IPS-18a (cell line): ENCODE measurements at regions not wholly inside any gene's neighbourhood (a gene's known extent, or its start where the extent isn't known, plus 50 kb on each side); places are given as distances from the start of the nearest gene placed in this dataset.

Experiments used
- H3K27ac ChIP-seq: one replicate; pipeline ENCODE4 v1.5.1; 2013; ENCODE audit warnings: low read length
- H3K27me3 ChIP-seq: one replicate; pipeline ENCODE4 v1.6.1; 2013; ENCODE audit warnings: mild to moderate bottlenecking, low read length; ENCODE audit not compliant: control insufficient read depth, insufficient read depth
- H3K36me3 ChIP-seq: one replicate; pipeline ENCODE4 v1.6.1; 2013; ENCODE audit warnings: low read depth, low read length; ENCODE audit not compliant: control insufficient read depth
- H3K4me1 ChIP-seq: one replicate; pipeline ENCODE4 v1.6.1; 2013; ENCODE audit warnings: low read depth, low read length; ENCODE audit not compliant: control insufficient read depth
- H3K4me3 ChIP-seq: one replicate; pipeline ENCODE4 v1.5.1; 2013; ENCODE audit warnings: low read length
- H3K9ac ChIP-seq: one replicate; pipeline ENCODE4 v1.6.1; 2013; ENCODE audit warnings: mild to moderate bottlenecking, low read length, moderate library complexity
- H3K9me3 ChIP-seq: one replicate; pipeline ENCODE4 v1.6.1; 2013; ENCODE audit warnings: low read depth, low read length; ENCODE audit not compliant: control insufficient read depth

DNA sequence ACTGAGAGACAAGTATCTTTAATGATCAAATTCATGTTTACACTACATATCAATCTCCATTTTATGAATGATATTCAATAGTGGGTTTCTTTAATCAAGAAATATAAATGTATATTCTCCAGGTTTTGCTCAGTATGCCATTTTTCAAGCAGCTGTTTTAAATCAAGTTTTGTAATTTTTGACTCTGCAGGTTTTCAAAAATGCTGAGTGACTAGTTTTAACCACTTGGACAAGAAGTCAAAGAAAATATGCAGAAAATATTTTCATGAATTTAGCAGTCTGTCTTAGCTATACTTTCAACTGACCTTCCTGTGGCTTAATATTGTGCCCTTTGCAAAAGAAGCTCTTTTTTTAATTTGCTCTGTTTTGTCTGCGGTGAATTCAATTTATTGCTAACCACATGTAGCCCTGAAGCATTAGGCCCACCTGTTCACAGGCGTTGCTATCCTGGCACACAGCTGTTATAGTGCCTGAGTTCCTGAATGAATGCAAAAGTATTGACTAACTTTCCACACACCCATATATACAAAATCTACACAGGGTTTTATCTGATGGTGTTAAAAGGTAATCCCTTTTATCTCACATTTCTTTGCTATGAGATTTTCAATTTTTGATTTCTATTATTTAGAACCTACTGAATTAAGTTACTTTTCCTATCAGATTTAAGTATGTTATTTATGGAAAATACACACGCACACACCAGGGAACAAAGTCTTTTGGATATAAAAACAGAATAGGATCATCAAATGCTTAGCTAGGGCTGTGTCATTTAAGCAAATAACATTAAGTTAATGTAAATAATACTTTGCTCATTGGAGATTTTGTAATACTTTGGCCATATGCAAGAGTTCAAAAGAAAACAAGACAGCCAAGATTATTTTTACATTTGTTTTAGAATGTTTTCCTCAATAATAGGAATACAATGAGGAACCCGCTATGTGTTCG lies 1166.1 kb upstream of the GBE1 start:
- H3K4me3 ChIP-seq, result no peak overlapping the region
- H3K27ac ChIP-seq, result no peak overlapping the region
- no peaks in the 10 kb centered on the region for H3K4me1 ChIP-seq

DNA sequence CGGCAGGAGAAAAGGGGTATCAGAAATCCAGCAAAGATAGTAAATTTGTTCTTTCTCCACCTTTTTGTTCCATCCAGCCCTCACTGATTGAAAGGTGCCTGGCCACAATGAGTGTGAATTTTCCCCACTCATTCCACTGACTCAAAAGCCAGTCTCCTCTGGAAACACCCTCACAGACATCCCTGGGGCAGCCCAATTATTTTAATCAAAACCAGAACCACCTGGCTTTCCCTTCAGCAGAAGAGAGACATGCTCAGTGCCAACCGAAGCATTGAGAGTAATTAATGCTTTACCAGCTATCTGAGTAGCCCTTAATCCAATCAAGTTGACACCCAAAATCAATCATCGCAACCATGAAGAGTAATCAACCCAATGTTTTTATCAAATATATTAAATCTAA lies 1129.6 kb upstream of the GBE1 start:
- Histone ChIP-seq H3K4me3 (no peak overlapping the region), H3K36me3 (no peaks in the 10 kb centered on the region), H3K27me3 (no peaks in the 10 kb centered on the region), H3K4me1 (peaks cover 4% of the 10 kb centered on the region), H3K9ac (no peak overlapping the region), H3K9me3 (no peaks in the 10 kb centered on the region), H3K27ac (no peak overlapping the region)

More for the DNA sequence above, 1166.1 kb upstream of the GBE1 start:
- Histone ChIP-seq H3K27me3 (no peaks in the 10 kb centered on the region), H3K9me3 (no peaks in the 10 kb centered on the region), H3K36me3 (no peaks in the 10 kb centered on the region), H3K9ac (no peak overlapping the region)

DNA sequence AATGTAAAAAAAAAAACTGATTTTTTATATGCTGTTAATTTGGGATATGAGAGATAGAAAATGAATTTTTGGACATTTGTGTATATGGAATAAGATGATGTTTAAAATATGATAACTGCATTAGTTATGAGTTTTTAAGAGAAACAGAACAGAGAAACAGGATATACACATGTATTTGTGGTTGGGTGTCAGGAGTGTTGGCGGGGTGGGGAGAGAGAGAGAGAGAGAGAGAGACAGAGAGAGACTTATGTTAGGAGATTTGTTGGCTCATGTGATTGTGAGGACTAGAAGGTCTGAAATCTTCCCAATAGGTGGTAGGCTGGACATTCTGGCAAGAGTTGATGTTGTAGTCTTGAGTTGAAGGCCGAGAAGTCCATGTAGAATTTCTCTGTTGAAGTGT lies 1121.6 kb upstream of the GBE1 start:
- Histone ChIP-seq H3K36me3 (no peaks in the 10 kb centered on the region), H3K9me3 (no peaks in the 10 kb centered on the region), H3K4me3 (no peak overlapping the region), H3K27ac (no peak overlapping the region), H3K9ac (no peak overlapping the region), H3K4me1 (no peaks in the 10 kb centered on the region), H3K27me3 (no peaks in the 10 kb centered on the region)

DNA sequence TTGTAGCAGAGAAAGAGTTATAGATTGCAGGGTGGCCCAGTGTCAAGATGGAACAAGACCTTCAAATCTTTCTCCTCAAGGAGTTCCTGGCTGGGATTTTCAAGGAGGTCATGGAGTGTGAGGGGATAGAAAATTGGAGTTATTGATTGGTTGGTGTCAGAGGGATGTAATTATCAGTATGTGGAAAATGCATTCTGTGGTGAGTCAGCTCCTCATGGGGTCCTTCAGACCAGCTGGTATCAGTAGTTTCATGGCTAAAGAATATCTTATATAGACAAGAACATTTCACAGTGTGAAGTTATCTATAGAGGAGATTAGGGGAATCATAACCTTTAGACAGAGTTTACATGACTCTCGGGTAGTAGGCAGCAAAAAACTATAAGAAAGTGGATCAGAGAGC lies 1114.0 kb upstream of the GBE1 start:
- no peak overlapping the region for H3K4me3 ChIP-seq
- peaks cover 6% of the 10 kb centered on the region for H3K4me1 ChIP-seq
- no peaks in the 10 kb centered on the region for H3K9me3 ChIP-seq
- H3K36me3 ChIP-seq, result no peaks in the 10 kb centered on the region
- no peak overlapping the region for H3K27ac ChIP-seq
- no peak overlapping the region for H3K9ac ChIP-seq
- H3K27me3 ChIP-seq, result no peaks in the 10 kb centered on the region

DNA sequence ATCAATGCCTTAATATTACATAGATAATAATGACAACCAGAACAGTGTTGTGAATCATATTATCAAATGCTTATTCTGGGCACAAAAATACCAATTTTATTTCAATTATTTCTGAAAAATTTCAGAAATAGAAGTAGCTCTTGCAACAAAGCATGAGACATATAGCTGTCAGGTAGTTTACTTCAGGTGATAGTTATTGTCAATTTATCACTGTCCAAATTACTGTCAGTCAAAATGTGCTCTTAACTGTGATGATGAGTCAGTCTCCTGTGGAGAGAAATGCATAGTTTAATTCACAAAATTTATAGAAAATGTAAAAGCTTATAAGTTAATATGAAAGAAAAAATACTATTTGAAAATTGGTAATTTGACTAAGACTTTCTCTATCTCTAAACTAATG lies 1078.4 kb upstream of the GBE1 start:
- H3K27me3 ChIP-seq, result no peaks in the 10 kb centered on the region
- no peak overlapping the region for H3K4me3 ChIP-seq
- no peak overlapping the region for H3K9ac ChIP-seq
- H3K27ac ChIP-seq, result no peak overlapping the region
- peaks cover 3% of the 10 kb centered on the region for H3K4me1 ChIP-seq
- no peaks in the 10 kb centered on the region for H3K9me3 ChIP-seq
- no peaks in the 10 kb centered on the region for H3K36me3 ChIP-seq

DNA sequence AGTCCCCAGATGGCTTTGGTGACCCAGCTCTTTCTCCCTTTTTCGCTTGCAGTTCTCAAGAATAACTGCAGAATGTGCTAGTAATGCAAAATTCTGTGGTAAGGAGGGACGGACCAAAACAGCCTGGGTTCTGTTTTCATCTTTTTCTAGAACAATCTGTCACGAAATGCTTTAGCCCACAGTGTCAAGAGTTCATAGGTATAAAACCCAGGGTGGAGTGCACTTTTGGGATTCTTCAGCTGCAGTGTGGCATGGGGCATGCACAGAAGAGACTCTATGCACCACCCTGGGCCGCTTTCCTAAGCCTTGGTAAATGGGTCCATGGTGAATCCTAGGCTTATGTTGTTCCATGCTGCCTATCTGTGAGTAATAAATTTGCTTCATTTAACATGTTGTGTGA lies 1072.7 kb upstream of the GBE1 start:
- Histone ChIP-seq H3K36me3 (no peaks in the 10 kb centered on the region), H3K27ac (no peak overlapping the region), H3K27me3 (no peaks in the 10 kb centered on the region), H3K4me1 (peaks cover 3% of the 10 kb centered on the region), H3K9me3 (no peaks in the 10 kb centered on the region), H3K4me3 (no peak overlapping the region), H3K9ac (no peak overlapping the region)

- Histone ChIP-seq H3K27me3 (no peaks in the 10 kb centered on the region), H3K27ac (no peak overlapping the region), H3K9me3 (no peaks in the 10 kb centered on the region), H3K4me3 (no peak overlapping the region), H3K36me3 (no peaks in the 10 kb centered on the region), H3K9ac (no peak overlapping the region), H3K4me1 (no peaks in the 10 kb centered on the region)
Observed at GRCh38 chr3:82824491-82824890, 1063.0 kb upstream of the GBE1 start.

- Histone ChIP-seq H3K4me3 (no peak overlapping the region), H3K9me3 (no peaks in the 10 kb centered on the region), H3K27ac (no peak overlapping the region), H3K27me3 (no peaks in the 10 kb centered on the region), H3K36me3 (no peaks in the 10 kb centered on the region), H3K4me1 (no peaks in the 10 kb centered on the region), H3K9ac (no peak overlapping the region)
Observed at GRCh38 chr3:82816086-82816485, 1054.6 kb upstream of the GBE1 start.

DNA sequence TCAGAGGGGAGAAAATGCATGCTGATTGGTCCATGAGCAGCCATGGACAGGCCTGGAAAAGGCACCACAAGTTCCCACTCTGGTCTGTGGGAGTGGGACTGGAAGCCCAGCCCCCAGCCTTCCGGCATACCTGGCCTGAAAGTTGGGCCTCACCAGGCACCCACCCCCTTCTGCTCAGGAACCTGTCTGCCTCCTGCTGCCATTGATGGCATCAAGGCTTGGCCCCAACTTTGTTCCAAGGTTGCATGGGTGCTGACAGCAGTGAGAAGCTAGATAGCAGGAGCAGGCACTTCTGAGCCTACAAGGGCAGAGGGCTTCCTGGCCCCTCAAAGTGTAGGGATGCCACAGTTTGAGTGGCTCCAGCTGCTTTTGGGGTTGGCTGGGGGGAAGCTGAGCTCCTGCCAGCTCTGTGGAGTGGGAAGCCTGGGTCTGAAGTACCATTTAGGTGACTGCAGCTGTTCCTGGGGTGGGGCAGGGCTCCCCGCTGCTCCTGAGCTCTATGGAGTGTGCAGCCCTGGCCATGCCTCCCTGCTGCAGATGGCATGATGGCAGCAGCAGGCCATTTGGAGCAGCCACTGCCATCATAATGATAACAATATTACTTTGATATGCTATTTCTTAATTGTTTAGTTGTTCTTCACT lies 1054.1 kb upstream of the GBE1 start:
- H3K27ac ChIP-seq, result no peak overlapping the region
- H3K9me3 ChIP-seq, result no peaks in the 10 kb centered on the region
- no peak overlapping the region for H3K9ac ChIP-seq
- H3K36me3 ChIP-seq, result no peaks in the 10 kb centered on the region
- no peak overlapping the region for H3K4me3 ChIP-seq
- no peaks in the 10 kb centered on the region for H3K27me3 ChIP-seq
- no peaks in the 10 kb centered on the region for H3K4me1 ChIP-seq

DNA sequence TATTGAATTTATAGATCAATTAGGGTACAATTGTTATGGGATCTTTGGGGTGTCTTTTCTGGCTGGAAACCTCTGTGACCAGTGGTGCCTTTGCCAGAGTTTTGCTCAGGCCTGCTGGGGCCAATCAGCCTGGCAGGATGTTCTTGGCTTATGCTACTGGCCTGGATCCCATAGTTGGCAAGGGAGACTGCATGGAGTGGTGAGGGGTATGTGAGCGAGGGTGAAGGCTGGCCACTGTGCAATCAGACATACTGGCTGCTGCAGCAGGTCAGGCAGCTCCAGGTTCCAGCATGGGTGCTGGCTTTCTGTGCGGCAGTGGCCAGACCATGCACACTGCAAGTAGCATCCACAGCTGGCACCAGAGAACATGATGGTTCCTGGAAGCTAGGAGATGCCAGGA lies 1053.2 kb upstream of the GBE1 start:
- no peak overlapping the region for H3K4me3 ChIP-seq
- H3K36me3 ChIP-seq, result no peaks in the 10 kb centered on the region
- no peak overlapping the region for H3K9ac ChIP-seq
- no peaks in the 10 kb centered on the region for H3K4me1 ChIP-seq
- no peak overlapping the region for H3K27ac ChIP-seq
- no peaks in the 10 kb centered on the region for H3K27me3 ChIP-seq
- no peaks in the 10 kb centered on the region for H3K9me3 ChIP-seq

DNA sequence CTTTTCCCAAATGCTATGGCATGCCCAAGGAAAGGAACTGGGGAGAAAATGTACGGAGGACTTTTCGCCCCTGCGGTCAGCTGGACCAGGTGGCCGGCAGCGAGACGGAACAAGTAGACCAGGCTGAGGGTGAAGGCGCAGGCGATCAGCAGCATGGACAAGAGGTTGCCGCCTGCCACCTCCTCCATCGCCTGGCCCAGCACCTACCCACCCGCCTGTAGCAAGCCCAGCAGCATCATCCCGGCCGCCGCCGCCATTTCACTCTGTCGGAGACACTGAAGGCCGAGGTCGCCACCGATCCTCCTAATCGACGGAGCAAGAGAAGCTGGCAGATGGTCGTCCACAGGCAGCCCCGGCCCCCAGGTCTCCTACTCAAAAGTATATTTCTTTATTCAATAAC lies 1046.3 kb upstream of the GBE1 start:
- H3K9ac ChIP-seq, result no peak overlapping the region
- H3K36me3 ChIP-seq, result no peaks in the 10 kb centered on the region
- H3K9me3 ChIP-seq, result no peaks in the 10 kb centered on the region
- no peaks in the 10 kb centered on the region for H3K4me1 ChIP-seq
- H3K27me3 ChIP-seq, result no peaks in the 10 kb centered on the region
- no peak overlapping the region for H3K4me3 ChIP-seq
- H3K27ac ChIP-seq, result no peak overlapping the region

GRCh38 chr3:82802501-82802900 lies 1041.1 kb upstream of the GBE1 start:
- H3K27me3 ChIP-seq, result no peaks in the 10 kb centered on the region
- no peaks in the 10 kb centered on the region for H3K9me3 ChIP-seq
- no peak overlapping the region for H3K4me3 ChIP-seq
- no peak overlapping the region for H3K9ac ChIP-seq
- H3K4me1 ChIP-seq, result no peaks in the 10 kb centered on the region
- no peak overlapping the region for H3K27ac ChIP-seq
- H3K36me3 ChIP-seq, result no peaks in the 10 kb centered on the region
